ENCODE measurements at regions not wholly inside any gene's neighbourhood (a gene's known extent, or its start where the extent isn't known, plus 50 kb on each side); places are given as distances from the start of the nearest gene placed in this dataset.
"Not testable (repeated sequence)": the region's sequence is repeated elsewhere in the genome, so short reads cannot be mapped to it uniquely, and the experiment has no call there.

- WGBS, 2 donors: 37 to 50% methylated on average over 2 of the region's 2 CpGs
- H3K4me1 ChIP-seq: peaks cover 0 to 27% (median 0%) of the 10 kb centered on the region in 4 donors
- no peak for TF ChIP-seq CTCF (IDR thresholded peaks at IDR 0.05)
- no peak for TF ChIP-seq EP300 (IDR thresholded peaks at IDR 0.05)
- no peak for TF ChIP-seq POLR2A (IDR thresholded peaks at IDR 0.05)
Observed at GRCh38 chr18:46224181-46224775, 120.1 kb downstream of the HAUS1 start.

GRCh38 chr18:46226461-46226860 lies 122.3 kb downstream of the HAUS1 start:
- no peaks in the 10 kb centered on the region for H3K27me3 ChIP-seq
- H3K9me3 ChIP-seq: no peaks in the 10 kb centered on the region
- no peak overlapping the region for H3K27ac ChIP-seq
- peaks cover 0 to 7% (median 0%) of the 10 kb centered on the region in 3 donors for H3K36me3 ChIP-seq
- TF ChIP-seq POLR2A (IDR thresholded peaks at IDR 0.05) (no peak), EP300 (IDR thresholded peaks at IDR 0.05) (no peak), CTCF (IDR thresholded peaks at IDR 0.05) (no peak)
- WGBS, 2 donors: 84 to 88% methylated on average over 1 of the region's 1 CpG
- DNase-seq (ENCODE audit: low spot score in 2 of 2): no peak
- peaks cover 0 to 33% (median 0%) of the 10 kb centered on the region in 4 donors for H3K4me1 ChIP-seq
- H3K4me3 ChIP-seq: no peak overlapping the region

More at GRCh38 chr18:46224181-46224775, 120.1 kb downstream of the HAUS1 start:
- H3K9me3 ChIP-seq: no peaks in the 10 kb centered on the region
- H3K4me3 ChIP-seq: no peak overlapping the region
- H3K27me3 ChIP-seq: no peaks in the 10 kb centered on the region
- no peak overlapping the region for H3K27ac ChIP-seq
- peaks cover 0 to 4% (median 0%) of the 10 kb centered on the region in 3 donors for H3K36me3 ChIP-seq
- DNase-seq (ENCODE audit: low spot score in 2 of 2): no peak

- H3K4me1 ChIP-seq: peaks cover 0 to 14% (median 0%) of the 10 kb centered on the region in 4 donors
- not testable (repeated sequence) for H3K9me3 ChIP-seq; H3K4me3 ChIP-seq; H3K27ac ChIP-seq; DNase-seq (ENCODE audit: low spot score in 2 of 2); H3K27me3 ChIP-seq; H3K36me3 ChIP-seq
- WGBS, 2 donors: 87 to 89% methylated on average over 11 of the region's 11 CpGs
Observed at GRCh38 chr18:46229641-46230040, 125.5 kb downstream of the HAUS1 start.

- Histone ChIP-seq H3K4me3 (no peak overlapping the region), H3K27me3 (no peaks in the 10 kb centered on the region), H3K9me3 (no peaks in the 10 kb centered on the region), H3K36me3 (no peaks in the 10 kb centered on the region), H3K27ac (no peak overlapping the region), H3K4me1 (peaks cover 0 to 10% (median 0%) of the 10 kb centered on the region in 4 donors)
- 72 to 73% methylated on average over 4 of the region's 4 CpGs for WGBS, 2 donors
- no peak for DNase-seq (ENCODE audit: low spot score in 2 of 2)
- no peak for TF ChIP-seq EP300 (IDR thresholded peaks at IDR 0.05)
- TF ChIP-seq CTCF (IDR thresholded peaks at IDR 0.05): no peak
- no peak for TF ChIP-seq POLR2A (IDR thresholded peaks at IDR 0.05)
Observed at GRCh38 chr18:46236156-46236555, 132.0 kb downstream of the HAUS1 start.

- Histone ChIP-seq H3K9me3 (no peaks in the 10 kb centered on the region), H3K4me1 (peaks cover 0 to 10% (median 0%) of the 10 kb centered on the region in 4 donors), H3K4me3 (no peak overlapping the region), H3K27ac (no peak overlapping the region), H3K27me3 (no peaks in the 10 kb centered on the region), H3K36me3 (no peaks in the 10 kb centered on the region)
- TF ChIP-seq EP300 (IDR thresholded peaks at IDR 0.05) (no peak), POLR2A (IDR thresholded peaks at IDR 0.05) (no peak), CTCF (IDR thresholded peaks at IDR 0.05) (no peak)
- 82 to 86% methylated on average over 1 of the region's 1 CpG for WGBS, 2 donors
- no peak for DNase-seq (ENCODE audit: low spot score in 2 of 2)
Observed at GRCh38 chr18:46237891-46238290, 133.7 kb downstream of the HAUS1 start.

GRCh38 chr18:46239549-46239948 lies 135.4 kb downstream of the HAUS1 start:
- Histone ChIP-seq H3K27ac (no peak overlapping the region), H3K27me3 (no peaks in the 10 kb centered on the region), H3K4me3 (no peak overlapping the region), H3K36me3 (no peaks in the 10 kb centered on the region), H3K9me3 (no peaks in the 10 kb centered on the region), H3K4me1 (peaks cover 0 to 8% (median 0%) of the 10 kb centered on the region in 4 donors)
- no peak for DNase-seq (ENCODE audit: low spot score in 2 of 2)
- no peak for TF ChIP-seq EP300 (IDR thresholded peaks at IDR 0.05)
- TF ChIP-seq CTCF (IDR thresholded peaks at IDR 0.05): no peak
- no peak for TF ChIP-seq POLR2A (IDR thresholded peaks at IDR 0.05)

Measured in tibial nerve (tissue), 4 donors.